ENCODE measurements at regions not wholly inside any gene's neighbourhood (a gene's known extent, or its start where the extent isn't known, plus 50 kb on each side); places are given as distances from the start of the nearest gene placed in this dataset.
"Not testable (repeated sequence)": the region's sequence is repeated elsewhere in the genome, so short reads cannot be mapped to it uniquely, and the experiment has no call there.

DNA sequence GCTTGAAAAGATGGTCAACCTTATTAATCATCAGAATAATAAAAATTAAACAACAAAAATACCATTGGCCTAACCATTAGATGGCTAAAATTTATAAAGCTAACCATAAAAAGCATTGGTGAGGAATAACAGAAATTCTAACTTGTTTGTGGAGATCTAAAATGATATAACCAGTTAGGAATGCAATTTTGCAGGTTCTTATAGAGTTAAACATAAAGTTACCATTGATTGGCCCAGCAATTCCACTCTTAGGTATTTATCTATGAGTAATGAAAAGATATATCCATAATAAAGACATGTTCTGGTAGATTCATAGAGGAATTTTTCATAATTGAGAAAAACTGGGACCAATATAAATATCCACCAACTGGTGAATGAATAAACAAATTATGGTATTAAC, 1098.6 kb downstream of the FSCB start:
- H3K27me3 ChIP-seq (ENCODE audit: control insufficient read depth in 3 of 3, insufficient read depth in 3 of 3, low read length in 3 of 3) = no peaks in the 10 kb centered on the region
- H3K4me3 ChIP-seq (ENCODE audit: low read depth in 1 of 3, low read length in 3 of 3) = no peak overlapping the region
- H3K36me3 ChIP-seq (ENCODE audit: control insufficient read depth in 3 of 3, insufficient read depth in 2 of 3, low read depth in 1 of 3, low read length in 3 of 3) = no peaks in the 10 kb centered on the region
- no peak for FAIRE-seq
- no peak overlapping the region for H3K27ac ChIP-seq (ENCODE audit: low read depth in 1 of 3, low read length in 2 of 3)
- DNase-seq = no peak
- no peaks in the 10 kb centered on the region for H3K4me1 ChIP-seq (ENCODE audit: control insufficient read depth in 3 of 3, insufficient read depth in 2 of 3, low read depth in 1 of 3, low read length in 2 of 3)
- no peaks in the 10 kb centered on the region for H3K9me3 ChIP-seq (ENCODE audit: control insufficient read depth in 2 of 2, insufficient read depth in 1 of 2, low read depth in 1 of 2, low read length in 1 of 2)

DNA sequence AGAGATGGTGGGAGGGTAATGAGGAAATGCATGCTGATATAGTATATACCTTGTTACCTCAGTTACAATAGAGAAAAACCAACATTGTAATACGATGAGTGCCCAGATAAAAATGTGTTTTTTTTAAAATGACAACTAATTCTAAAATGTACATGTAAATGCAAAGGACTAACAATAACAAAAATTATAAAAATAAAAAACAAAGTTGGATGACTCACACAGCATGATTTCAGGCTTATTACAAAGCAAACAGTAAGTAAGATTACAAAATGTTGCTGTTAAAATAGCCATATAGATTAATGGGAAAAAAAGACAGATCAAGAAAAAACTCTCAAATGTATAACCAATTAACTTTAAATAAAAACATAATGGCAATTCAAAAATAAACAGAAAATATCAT, 1099.4 kb downstream of the FSCB start:
- Histone ChIP-seq H3K4me1 (ENCODE audit: control insufficient read depth in 3 of 3, insufficient read depth in 2 of 3, low read depth in 1 of 3, low read length in 2 of 3) (no peaks in the 10 kb centered on the region), H3K27me3 (ENCODE audit: control insufficient read depth in 3 of 3, insufficient read depth in 3 of 3, low read length in 3 of 3) (no peaks in the 10 kb centered on the region), H3K36me3 (ENCODE audit: control insufficient read depth in 3 of 3, insufficient read depth in 2 of 3, low read depth in 1 of 3, low read length in 3 of 3) (no peaks in the 10 kb centered on the region), H3K9me3 (ENCODE audit: control insufficient read depth in 2 of 2, insufficient read depth in 1 of 2, low read depth in 1 of 2, low read length in 1 of 2) (no peaks in the 10 kb centered on the region), H3K4me3 (ENCODE audit: low read depth in 1 of 3, low read length in 3 of 3) (no peak overlapping the region), H3K27ac (ENCODE audit: low read depth in 1 of 3, low read length in 2 of 3) (no peak overlapping the region)
- WGBS, 3 donors = 73 to 81% (median 76%) methylated on average over 1 of the region's 1 CpG
- FAIRE-seq (peak; percentile 51), DNase-seq (no peak)

DNA sequence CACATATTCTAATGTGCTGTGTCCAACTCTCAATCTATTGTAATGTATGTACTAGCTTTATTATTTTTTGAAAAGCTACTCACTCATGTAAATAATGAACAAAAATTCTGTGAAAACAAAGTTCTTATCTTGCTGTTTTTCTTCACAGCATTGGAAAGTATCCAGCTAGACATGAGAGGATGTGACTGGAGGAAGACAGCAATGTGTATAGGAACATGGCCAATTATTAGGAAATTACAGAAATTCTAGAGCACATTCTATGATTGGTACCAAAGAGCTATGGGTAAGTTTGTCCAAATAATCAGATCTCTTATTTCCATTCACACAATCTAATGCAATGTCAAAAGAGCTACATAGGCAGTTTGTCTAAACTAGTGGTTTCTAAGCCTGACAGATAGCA, 1100.2 kb downstream of the FSCB start:
- no peak overlapping the region for H3K27ac ChIP-seq (ENCODE audit: low read depth in 1 of 3, low read length in 2 of 3)
- H3K4me1 ChIP-seq (ENCODE audit: control insufficient read depth in 3 of 3, insufficient read depth in 2 of 3, low read depth in 1 of 3, low read length in 2 of 3) = no peaks in the 10 kb centered on the region
- H3K36me3 ChIP-seq (ENCODE audit: control insufficient read depth in 3 of 3, insufficient read depth in 2 of 3, low read depth in 1 of 3, low read length in 3 of 3) = no peaks in the 10 kb centered on the region
- H3K27me3 ChIP-seq (ENCODE audit: control insufficient read depth in 3 of 3, insufficient read depth in 3 of 3, low read length in 3 of 3) = no peaks in the 10 kb centered on the region
- no peak for FAIRE-seq
- H3K9me3 ChIP-seq (ENCODE audit: control insufficient read depth in 2 of 2, insufficient read depth in 1 of 2, low read depth in 1 of 2, low read length in 1 of 2) = no peaks in the 10 kb centered on the region
- no peak for DNase-seq
- H3K4me3 ChIP-seq (ENCODE audit: low read depth in 1 of 3, low read length in 3 of 3) = no peak overlapping the region

DNA sequence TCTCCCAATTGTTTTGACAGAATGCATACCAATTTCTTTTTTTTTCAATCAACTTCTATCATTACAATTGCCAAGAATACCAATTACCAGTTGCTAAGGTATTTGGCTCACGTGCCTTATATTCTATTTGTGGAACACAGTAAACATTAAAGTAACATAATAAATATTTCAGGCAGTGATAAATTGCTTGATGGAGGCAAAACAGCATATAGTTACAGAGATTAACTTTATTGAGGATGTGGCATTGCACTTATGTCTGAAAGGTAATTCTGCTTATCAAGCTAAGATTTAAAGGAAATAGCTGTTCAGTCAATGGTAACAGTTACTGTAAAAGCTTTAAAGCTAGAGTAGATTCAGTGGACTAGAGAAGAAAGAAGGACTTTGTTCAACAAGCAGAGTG, 1107.8 kb downstream of the FSCB start:
- no peaks in the 10 kb centered on the region for H3K4me1 ChIP-seq (ENCODE audit: control insufficient read depth in 3 of 3, insufficient read depth in 2 of 3, low read depth in 1 of 3, low read length in 2 of 3)
- H3K27me3 ChIP-seq (ENCODE audit: control insufficient read depth in 3 of 3, insufficient read depth in 3 of 3, low read length in 3 of 3) = no peaks in the 10 kb centered on the region
- DNase-seq = peak in 1 of 2 donors; percentile 38
- H3K9me3 ChIP-seq (ENCODE audit: control insufficient read depth in 2 of 2, insufficient read depth in 1 of 2, low read depth in 1 of 2, low read length in 1 of 2) = no peaks in the 10 kb centered on the region
- 10 to 33% (median 15%) methylated on average over 1 of the region's 1 CpG for WGBS, 3 donors
- no peak overlapping the region for H3K4me3 ChIP-seq (ENCODE audit: low read depth in 1 of 3, low read length in 3 of 3)
- H3K36me3 ChIP-seq (ENCODE audit: control insufficient read depth in 3 of 3, insufficient read depth in 2 of 3, low read depth in 1 of 3, low read length in 3 of 3) = no peaks in the 10 kb centered on the region
- no peak overlapping the region for H3K27ac ChIP-seq (ENCODE audit: low read depth in 1 of 3, low read length in 2 of 3)
- FAIRE-seq = no peak

DNA sequence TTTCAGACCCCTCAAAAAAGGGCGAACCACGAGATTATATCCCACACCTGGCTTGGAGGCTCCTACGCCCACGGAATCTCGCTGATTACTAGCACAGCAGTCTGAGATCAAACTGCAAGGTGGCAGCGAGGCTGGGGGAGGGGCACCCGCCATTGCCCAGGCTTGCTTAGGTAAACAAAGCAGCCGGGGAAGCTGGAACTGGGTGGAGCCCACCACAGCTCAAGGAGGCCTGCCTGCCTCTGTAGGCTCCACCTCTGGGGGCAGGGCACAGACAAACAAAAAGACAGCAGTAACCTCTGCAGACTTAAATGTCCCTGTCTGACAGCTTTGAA, 1136.6 kb downstream of the FSCB start:
- H3K36me3 ChIP-seq (ENCODE audit: control insufficient read depth in 3 of 3, insufficient read depth in 2 of 3, low read depth in 1 of 3, low read length in 3 of 3); FAIRE-seq; H3K27ac ChIP-seq (ENCODE audit: low read depth in 1 of 3, low read length in 2 of 3); H3K4me3 ChIP-seq (ENCODE audit: low read depth in 1 of 3, low read length in 3 of 3); H3K9me3 ChIP-seq (ENCODE audit: control insufficient read depth in 2 of 2, insufficient read depth in 1 of 2, low read depth in 1 of 2, low read length in 1 of 2); H3K4me1 ChIP-seq (ENCODE audit: control insufficient read depth in 3 of 3, insufficient read depth in 2 of 3, low read depth in 1 of 3, low read length in 2 of 3); DNase-seq; H3K27me3 ChIP-seq (ENCODE audit: control insufficient read depth in 3 of 3, insufficient read depth in 3 of 3, low read length in 3 of 3): not testable (repeated sequence)
- 77 to 88% (median 83%) methylated on average over 8 of the region's 8 CpGs for WGBS, 3 donors

DNA sequence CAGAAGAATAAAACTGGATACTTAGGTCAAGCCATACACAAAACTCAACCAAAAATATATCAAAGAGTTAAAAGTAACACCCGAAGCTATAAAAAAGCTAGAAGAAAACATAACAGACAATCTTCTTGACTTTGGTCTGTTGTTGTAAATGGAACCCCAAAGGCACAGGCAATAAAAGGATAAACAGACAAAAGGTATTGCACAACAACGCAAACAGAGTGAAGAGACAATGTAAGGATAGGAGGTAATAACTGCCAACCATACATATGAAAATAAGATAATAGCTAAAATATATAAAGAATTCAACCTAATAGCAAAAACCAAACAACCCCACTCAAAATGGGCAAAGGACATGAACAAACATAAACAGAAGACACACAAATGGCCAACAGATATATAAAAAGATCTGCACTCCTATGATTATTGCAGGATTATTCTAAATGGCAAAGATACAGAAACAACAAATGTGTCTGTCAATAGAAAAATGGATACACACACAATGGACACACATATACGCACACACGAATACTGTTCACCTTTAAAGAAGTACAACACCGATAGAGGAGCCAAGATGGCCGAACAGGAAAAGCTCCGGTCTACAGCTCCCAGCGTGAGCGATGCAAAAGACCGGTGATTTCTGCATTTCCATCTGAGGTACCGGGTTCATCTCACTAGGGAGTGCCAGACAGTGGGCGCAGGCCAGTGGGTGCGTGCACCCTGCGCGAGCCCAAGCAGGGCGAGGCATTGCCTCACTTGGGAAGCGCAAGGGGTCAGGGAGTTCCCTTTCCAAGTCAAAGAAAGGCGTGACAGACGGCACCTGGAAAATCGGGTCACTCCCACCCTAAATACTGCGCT, 1137.1 kb downstream of the FSCB start:
- WGBS, 3 donors = 92 to 95% (median 93%) methylated on average over 21 of the region's 21 CpGs
- DNase-seq (no peak), FAIRE-seq (no peak)
- no peak overlapping the region for H3K27ac ChIP-seq (ENCODE audit: low read depth in 1 of 3, low read length in 2 of 3)
- H3K9me3 ChIP-seq (ENCODE audit: control insufficient read depth in 2 of 2, insufficient read depth in 1 of 2, low read depth in 1 of 2, low read length in 1 of 2) = peaks cover 0 to 4% of the 10 kb centered on the region in 2 donors
- H3K4me3 ChIP-seq (ENCODE audit: low read depth in 1 of 3, low read length in 3 of 3) = no peak overlapping the region
- no peaks in the 10 kb centered on the region for H3K36me3 ChIP-seq (ENCODE audit: control insufficient read depth in 3 of 3, insufficient read depth in 2 of 3, low read depth in 1 of 3, low read length in 3 of 3)
- H3K27me3 ChIP-seq (ENCODE audit: control insufficient read depth in 3 of 3, insufficient read depth in 3 of 3, low read length in 3 of 3) = no peaks in the 10 kb centered on the region
- no peaks in the 10 kb centered on the region for H3K4me1 ChIP-seq (ENCODE audit: control insufficient read depth in 3 of 3, insufficient read depth in 2 of 3, low read depth in 1 of 3, low read length in 2 of 3)

DNA sequence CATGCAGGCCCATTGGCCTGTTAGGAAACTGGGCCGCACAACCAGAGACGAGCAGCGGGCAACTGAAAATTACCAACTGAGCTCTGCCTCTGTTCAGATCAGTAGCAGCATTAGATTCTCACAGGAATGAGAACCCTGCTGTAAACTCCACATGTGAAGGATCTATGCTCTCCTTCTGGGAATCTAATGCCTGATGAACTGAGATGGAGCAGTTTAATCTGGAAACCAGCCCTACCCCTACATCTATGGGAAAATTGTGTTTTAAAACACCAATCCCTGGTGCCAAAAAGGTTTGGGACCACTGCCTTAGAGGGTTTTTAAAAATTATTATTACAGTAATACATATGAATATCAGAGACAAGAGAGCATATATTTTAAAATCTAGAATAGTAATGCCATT, 1144.5 kb downstream of the FSCB start:
- DNase-seq (no peak), FAIRE-seq (no peak)
- Histone ChIP-seq H3K27me3 (ENCODE audit: control insufficient read depth in 3 of 3, insufficient read depth in 3 of 3, low read length in 3 of 3) (no peaks in the 10 kb centered on the region), H3K27ac (ENCODE audit: low read depth in 1 of 3, low read length in 2 of 3) (no peak overlapping the region), H3K4me1 (ENCODE audit: control insufficient read depth in 3 of 3, insufficient read depth in 2 of 3, low read depth in 1 of 3, low read length in 2 of 3) (no peaks in the 10 kb centered on the region), H3K9me3 (ENCODE audit: control insufficient read depth in 2 of 2, insufficient read depth in 1 of 2, low read depth in 1 of 2, low read length in 1 of 2) (peaks cover 2 to 3% of the 10 kb centered on the region in 2 donors), H3K36me3 (ENCODE audit: control insufficient read depth in 3 of 3, insufficient read depth in 2 of 3, low read depth in 1 of 3, low read length in 3 of 3) (no peaks in the 10 kb centered on the region), H3K4me3 (ENCODE audit: low read depth in 1 of 3, low read length in 3 of 3) (no peak overlapping the region)
- 88 to 96% (median 91%) methylated on average over 3 of the region's 3 CpGs for WGBS, 3 donors

DNA sequence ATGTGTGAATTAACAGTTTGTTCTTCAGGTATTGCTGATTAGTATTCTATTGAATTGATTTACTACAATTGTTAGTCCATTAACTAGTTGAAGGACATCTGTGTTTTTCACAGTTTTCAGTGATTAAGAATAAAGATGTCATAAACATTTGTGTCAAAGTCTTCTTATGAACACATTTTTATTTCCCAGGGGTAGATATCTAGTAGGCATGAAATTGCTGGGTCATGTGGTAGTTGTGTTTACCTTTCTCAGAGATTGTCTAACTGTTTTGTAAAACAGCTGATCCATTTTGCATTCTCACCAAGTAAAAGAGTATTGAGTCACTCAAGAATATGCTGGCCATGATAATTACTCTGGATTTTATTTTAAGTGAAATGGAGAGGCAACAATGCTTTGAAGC, 1145.3 kb downstream of the FSCB start:
- no peak for FAIRE-seq
- no peaks in the 10 kb centered on the region for H3K36me3 ChIP-seq (ENCODE audit: control insufficient read depth in 3 of 3, insufficient read depth in 2 of 3, low read depth in 1 of 3, low read length in 3 of 3)
- H3K4me1 ChIP-seq (ENCODE audit: control insufficient read depth in 3 of 3, insufficient read depth in 2 of 3, low read depth in 1 of 3, low read length in 2 of 3) = no peaks in the 10 kb centered on the region
- no peak overlapping the region for H3K4me3 ChIP-seq (ENCODE audit: low read depth in 1 of 3, low read length in 3 of 3)
- H3K27ac ChIP-seq (ENCODE audit: low read depth in 1 of 3, low read length in 2 of 3) = no peak overlapping the region
- H3K9me3 ChIP-seq (ENCODE audit: control insufficient read depth in 2 of 2, insufficient read depth in 1 of 2, low read depth in 1 of 2, low read length in 1 of 2) = peaks cover 2 to 3% of the 10 kb centered on the region in 2 donors
- H3K27me3 ChIP-seq (ENCODE audit: control insufficient read depth in 3 of 3, insufficient read depth in 3 of 3, low read length in 3 of 3) = no peaks in the 10 kb centered on the region
- DNase-seq = no peak

DNA sequence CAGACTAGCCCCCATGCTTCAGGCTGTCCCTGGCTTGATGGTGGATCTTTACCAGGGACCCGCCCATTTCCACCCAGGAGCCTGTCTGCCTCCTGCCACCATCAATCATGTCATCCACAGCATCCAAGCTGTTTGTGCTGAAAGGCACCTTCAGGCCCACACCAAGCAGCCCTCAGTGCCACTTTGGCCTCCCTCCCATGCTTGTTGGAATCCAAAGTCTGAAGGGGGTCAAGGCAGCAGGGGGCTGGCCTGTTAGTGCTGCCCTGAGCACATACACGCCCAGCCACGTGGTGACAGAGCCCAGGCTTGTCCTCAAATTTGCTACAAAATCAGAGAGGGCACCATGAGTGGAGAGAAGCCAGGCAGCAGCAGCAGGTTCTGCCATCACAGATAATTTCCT, 1146.8 kb downstream of the FSCB start:
- H3K36me3 ChIP-seq (ENCODE audit: control insufficient read depth in 3 of 3, insufficient read depth in 2 of 3, low read depth in 1 of 3, low read length in 3 of 3) = no peaks in the 10 kb centered on the region
- DNase-seq = no peak
- H3K9me3 ChIP-seq (ENCODE audit: control insufficient read depth in 2 of 2, insufficient read depth in 1 of 2, low read depth in 1 of 2, low read length in 1 of 2) = peaks cover 2 to 3% of the 10 kb centered on the region in 2 donors
- no peak overlapping the region for H3K4me3 ChIP-seq (ENCODE audit: low read depth in 1 of 3, low read length in 3 of 3)
- FAIRE-seq = no peak
- H3K4me1 ChIP-seq (ENCODE audit: control insufficient read depth in 3 of 3, insufficient read depth in 2 of 3, low read depth in 1 of 3, low read length in 2 of 3) = no peaks in the 10 kb centered on the region
- H3K27me3 ChIP-seq (ENCODE audit: control insufficient read depth in 3 of 3, insufficient read depth in 3 of 3, low read length in 3 of 3) = no peaks in the 10 kb centered on the region
- no peak overlapping the region for H3K27ac ChIP-seq (ENCODE audit: low read depth in 1 of 3, low read length in 2 of 3)
- 46 to 65% (median 52%) methylated on average over 3 of the region's 3 CpGs for WGBS, 3 donors

Measured in small intestine (tissue), 7 donors.